Smooth muscle cell (in vitro differentiated cells): ENCODE measurements at regions not wholly inside any gene's neighbourhood (a gene's known extent, or its start where the extent isn't known, plus 50 kb on each side); places are given as distances from the start of the nearest gene placed in this dataset.

Source experiments
- DNase-seq: peaks from one replicate; lab custom pipeline; 2025; ENCODE audit not compliant: unreplicated experiment; lab: John Stamatoyannopoulos, UW
- H2AFZ ChIP-seq: fragments of 200-600 bp; sonication (generic); 2 replicates; pipeline ENCODE4 v1.6.0; 2016; ENCODE audit warnings: antibody characterized with exemption, low read depth, mild to moderate bottlenecking
- H3F3A ChIP-seq: fragments of 200-600 bp; sonication (generic); 2 replicates; pipeline ENCODE4 v1.6.0; 2017; ENCODE audit warnings: antibody characterized with exemption, low read depth
- H3K27ac ChIP-seq: fragments of 200-600 bp; sonication (generic); 2 replicates; pipeline ENCODE4 v1.5.1; 2016; ENCODE audit warnings: low read depth, mild to moderate bottlenecking
- H3K27me3 ChIP-seq: fragments of 200-600 bp; sonication (generic); 2 replicates; pipeline ENCODE4 v1.6.1; 2016; ENCODE audit warnings: low read depth, mild to moderate bottlenecking
- H3K36me3 ChIP-seq: fragments of 200-600 bp; sonication (generic); 2 replicates; pipeline ENCODE4 v1.5.1; 2016; ENCODE audit warnings: low read depth
- H3K4me1 ChIP-seq: fragments of 200-600 bp; sonication (generic); 2 replicates; pipeline ENCODE4 v1.5.1; 2016; ENCODE audit warnings: low read depth
- H3K4me2 ChIP-seq: fragments of 200-600 bp; sonication (generic); 2 replicates; pipeline ENCODE4 v1.6.0; 2016; ENCODE audit warnings: mild to moderate bottlenecking
- H3K4me3 ChIP-seq: fragments of 200-600 bp; sonication (generic); 2 replicates; pipeline ENCODE4 v1.5.1; 2016; ENCODE audit warnings: mild to moderate bottlenecking
- H3K79me2 ChIP-seq: fragments of 200-600 bp; sonication (generic); 2 replicates; pipeline ENCODE4 v1.6.0; 2016; ENCODE audit warnings: low read depth, mild to moderate bottlenecking
- H3K9ac ChIP-seq: fragments of 200-600 bp; sonication (generic); 2 replicates; pipeline ENCODE4 v1.6.0; 2016; ENCODE audit warnings: low read depth
- H3K9me3 ChIP-seq: fragments of 200-600 bp; sonication (generic); replicated peaks from 2 replicates; pipeline ENCODE4 v1.5.1; 2016; ENCODE audit warnings: low read depth
- H4K20me1 ChIP-seq: fragments of 200-600 bp; sonication (generic); 2 replicates; pipeline ENCODE4 v1.6.0; 2016; ENCODE audit warnings: low read depth
- CTCF ChIP-seq: fragments of 200-600 bp; sonication (generic); IDR thresholded peaks from 2 replicates; pipeline ENCODE4 v1.5.1; 2017; ENCODE audit warnings: borderline replicate concordance, mild to moderate bottlenecking, antibody characterized with exemption; ENCODE audit not compliant: insufficient read depth, poor library complexity, severe bottlenecking
- WGBS: methylation state at CpG from one replicate; pipeline ENCODE4 v1.1.7; 2016; ENCODE audit warnings: low lambda C conversion rate; 5-methylcytosine and 5-hydroxymethylcytosine counted together

- H3K4me2 ChIP-seq, result no peak overlapping the region
- no peaks in the 10 kb centered on the region for H3K27me3 ChIP-seq
- H3K4me1 ChIP-seq, result no peaks in the 10 kb centered on the region
- no peaks in the 10 kb centered on the region for H3F3A ChIP-seq
- H4K20me1 ChIP-seq, result no peaks in the 10 kb centered on the region
- no peaks in the 10 kb centered on the region for H3K9me3 ChIP-seq
- H2AFZ ChIP-seq, result no peak overlapping the region
- no peak overlapping the region for H3K4me3 ChIP-seq
- no peak overlapping the region for H3K27ac ChIP-seq
- DNase-seq, result no peak
- 89% methylated on average over 14 of the region's 14 CpGs for WGBS
- H3K9ac ChIP-seq, result no peak overlapping the region
- no peak for TF ChIP-seq CTCF
- no peaks in the 10 kb centered on the region for H3K36me3 ChIP-seq
- H3K79me2 ChIP-seq, result no peaks in the 10 kb centered on the region
These were observed 76.6 kb upstream of the TOX2 start for GRCh38 chr20:43837856-43838702.

DNA sequence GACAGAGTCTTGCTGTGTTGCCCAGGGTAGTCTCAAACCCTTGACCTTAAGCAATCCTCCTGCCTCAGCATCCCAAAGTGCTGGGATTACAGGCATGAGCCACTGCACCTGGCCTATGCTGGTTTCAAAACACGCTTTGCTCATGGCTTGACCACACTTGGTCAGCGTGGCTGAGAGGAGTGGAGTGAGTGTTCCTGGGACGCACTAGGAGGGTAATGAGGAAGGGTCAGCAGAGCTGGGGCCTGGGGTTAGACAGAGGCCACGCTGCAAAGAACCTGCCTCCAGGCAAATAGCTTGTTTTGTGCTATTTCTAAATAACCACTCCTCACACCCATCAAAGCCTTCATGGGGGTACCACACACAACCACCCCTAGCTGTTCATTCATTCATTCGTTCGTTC is 77.9 kb upstream of the TOX2 start:
- Histone ChIP-seq H3K36me3 (no peaks in the 10 kb centered on the region), H3K4me1 (no peaks in the 10 kb centered on the region), H3F3A (no peaks in the 10 kb centered on the region), H3K4me2 (no peak overlapping the region), H2AFZ (no peak overlapping the region), H3K9me3 (no peaks in the 10 kb centered on the region), H3K27ac (no peak overlapping the region), H3K79me2 (no peaks in the 10 kb centered on the region), H3K27me3 (peaks cover 3% of the 10 kb centered on the region), H3K4me3 (no peak overlapping the region), H3K9ac (no peak overlapping the region), H4K20me1 (no peaks in the 10 kb centered on the region)
- no peak for DNase-seq
- TF ChIP-seq CTCF, result no peak
- WGBS, result 96% methylated on average over 6 of the region's 6 CpGs

- Histone ChIP-seq H3F3A (no peaks in the 10 kb centered on the region), H3K4me2 (no peak overlapping the region), H2AFZ (no peak overlapping the region), H3K27me3 (peaks cover 3% of the 10 kb centered on the region), H3K4me3 (no peak overlapping the region), H3K36me3 (no peaks in the 10 kb centered on the region), H3K9ac (no peak overlapping the region), H3K79me2 (no peaks in the 10 kb centered on the region), H3K4me1 (no peaks in the 10 kb centered on the region), H4K20me1 (no peaks in the 10 kb centered on the region), H3K9me3 (no peaks in the 10 kb centered on the region), H3K27ac (no peak overlapping the region)
- DNase-seq, result no peak
- 93% methylated on average over 8 of the region's 8 CpGs for WGBS
- TF ChIP-seq CTCF, result no peak
These were observed 78.6 kb upstream of the TOX2 start for GRCh38 chr20:43835944-43836508.
